Esophagus mucosa (tissue), 1 donor: ENCODE measurements at regions not wholly inside any gene's neighbourhood (a gene's known extent, or its start where the extent isn't known, plus 50 kb on each side); places are given as distances from the start of the nearest gene placed in this dataset.
A peak's percentile ranks its signal among the peaks of the same experiment; 100 is the strongest.

ENCODE experiments used
- ATAC-seq: fragments of 200-7000 bp; cut with Tn5 transposase; one replicate; pipeline ENCODE4 v1.9.1; 2020
- donor health status: DM: yes; HTN: yes; CAD: no.

DNA sequence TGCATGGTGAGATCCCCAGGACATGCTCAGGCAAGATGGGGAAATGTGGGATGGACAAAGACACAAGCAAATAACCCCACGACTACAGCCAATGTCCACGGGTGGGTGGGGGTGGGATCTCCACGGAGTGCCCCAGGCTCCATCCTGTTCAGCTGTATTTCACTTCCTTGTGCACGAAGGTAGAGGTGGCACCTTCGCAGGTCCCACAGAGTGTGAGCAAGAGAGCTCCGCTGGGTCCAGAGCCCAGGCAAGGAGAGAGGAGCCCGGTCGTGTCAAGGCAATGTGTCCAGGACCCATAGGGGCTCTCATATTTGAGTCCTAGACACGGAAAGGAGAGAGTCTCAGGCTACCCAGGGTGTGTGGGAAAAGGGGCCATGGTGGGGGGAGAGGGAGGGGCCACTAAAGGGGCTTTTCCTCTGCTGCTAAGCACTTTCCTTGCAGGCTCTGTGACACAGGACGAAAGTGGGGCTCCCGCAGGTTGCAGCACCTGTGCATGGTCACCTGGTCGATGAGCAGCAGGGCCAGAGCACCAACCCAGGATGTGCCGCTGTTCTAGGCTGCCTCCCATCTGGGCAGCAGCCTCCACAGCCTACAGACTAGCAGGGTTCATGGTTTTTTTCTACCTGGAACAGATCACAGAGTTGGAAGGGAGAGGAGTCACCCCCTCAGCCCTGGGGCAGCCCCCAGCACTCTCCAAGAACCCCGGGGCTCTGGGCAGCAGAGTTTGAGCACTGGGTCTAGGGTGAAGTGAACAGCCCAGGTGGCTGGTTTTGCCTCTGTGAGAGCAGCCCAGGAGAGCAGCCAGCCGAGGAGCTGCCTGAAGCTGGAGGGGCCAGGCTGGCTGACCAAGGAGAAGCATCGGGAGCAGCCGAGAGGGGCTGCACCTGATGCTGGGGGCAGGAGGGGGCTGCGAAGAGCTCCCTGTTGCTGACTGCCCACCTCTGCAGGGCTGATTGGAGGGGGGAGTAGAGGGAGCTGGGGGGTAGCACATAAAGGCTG lies 100.7 kb upstream of the MVB12B start:
- no peak for ATAC-seq

DNA sequence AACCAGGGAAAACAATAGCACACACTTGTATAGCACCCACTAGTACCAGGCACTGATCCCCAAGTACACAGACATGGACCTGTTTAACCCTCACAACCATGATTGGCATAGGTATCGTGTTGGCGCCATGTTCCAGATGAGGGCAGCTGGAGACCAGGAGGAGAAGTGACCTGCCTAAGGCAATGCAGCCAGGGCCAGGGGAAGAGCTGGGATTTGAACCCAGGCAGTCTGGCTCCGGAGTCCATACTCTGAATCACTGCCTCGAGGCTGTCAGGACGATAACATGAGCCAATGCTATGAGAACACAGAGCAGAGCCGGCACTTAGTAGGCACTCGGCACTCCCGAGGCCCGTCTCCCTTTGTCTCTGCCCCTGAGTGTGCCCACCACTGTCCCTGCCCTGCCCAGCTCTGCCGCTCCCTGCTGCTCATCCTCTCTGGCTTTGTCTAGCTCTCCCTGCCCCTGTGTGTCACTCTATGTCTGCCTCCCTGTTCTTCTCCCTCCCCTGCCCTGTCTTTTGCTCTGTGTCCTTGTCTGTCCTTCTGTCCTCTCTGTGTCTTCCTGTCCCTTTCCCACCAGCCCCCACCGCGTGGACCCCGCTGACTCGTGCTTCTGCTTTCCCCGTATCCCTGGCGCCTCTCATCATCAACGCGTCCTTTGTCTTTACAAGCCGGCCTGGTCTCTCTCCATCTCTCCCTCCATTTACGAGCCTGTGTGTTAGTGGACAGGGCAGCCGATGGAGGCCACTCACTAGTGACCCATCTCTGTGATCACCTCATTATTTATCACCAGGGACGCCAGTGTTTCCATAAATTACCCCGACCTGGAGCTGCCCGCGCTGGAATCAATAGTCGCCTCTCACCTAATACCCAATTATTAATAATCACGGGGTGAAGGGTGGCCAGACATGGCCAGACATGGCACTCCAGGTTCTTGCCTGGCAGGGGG lies 99.4 kb upstream of the MVB12B start:
- no peak for ATAC-seq

- ATAC-seq = no peak
These were observed 98.4 kb upstream of the MVB12B start for GRCh38 chr9:126228111-126228780.

DNA sequence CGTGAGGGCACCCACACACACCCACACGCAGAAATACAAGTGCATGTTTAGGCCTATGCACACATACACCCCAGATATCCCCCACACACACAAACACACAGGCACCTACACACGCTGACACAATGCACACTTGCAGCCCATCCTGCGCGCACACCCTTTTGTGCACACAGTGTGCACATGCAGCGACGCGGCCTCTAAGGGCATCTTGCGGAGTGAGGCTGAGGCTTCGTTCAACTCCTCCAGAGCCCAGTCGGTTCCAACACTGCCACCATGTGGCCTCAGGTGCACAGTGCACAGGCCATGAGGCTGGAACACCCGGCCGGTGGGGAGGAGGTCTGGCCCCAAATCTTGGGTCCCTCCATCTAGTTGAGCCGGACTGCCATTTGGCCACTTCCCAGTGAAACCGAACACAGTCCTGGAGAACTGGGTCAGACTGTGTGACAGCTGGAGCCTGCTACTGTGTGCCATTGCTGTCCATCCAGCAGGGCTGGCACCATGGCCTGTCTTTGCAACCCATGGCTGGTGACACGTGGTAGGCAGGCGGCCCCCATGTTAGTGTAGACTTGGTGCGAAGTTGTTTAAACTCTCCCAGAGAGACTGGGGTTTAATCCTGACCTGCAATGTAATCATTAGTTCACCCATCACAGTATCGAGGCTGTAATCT lies 97.7 kb upstream of the MVB12B start:
- peak; percentile 92 for ATAC-seq

DNA sequence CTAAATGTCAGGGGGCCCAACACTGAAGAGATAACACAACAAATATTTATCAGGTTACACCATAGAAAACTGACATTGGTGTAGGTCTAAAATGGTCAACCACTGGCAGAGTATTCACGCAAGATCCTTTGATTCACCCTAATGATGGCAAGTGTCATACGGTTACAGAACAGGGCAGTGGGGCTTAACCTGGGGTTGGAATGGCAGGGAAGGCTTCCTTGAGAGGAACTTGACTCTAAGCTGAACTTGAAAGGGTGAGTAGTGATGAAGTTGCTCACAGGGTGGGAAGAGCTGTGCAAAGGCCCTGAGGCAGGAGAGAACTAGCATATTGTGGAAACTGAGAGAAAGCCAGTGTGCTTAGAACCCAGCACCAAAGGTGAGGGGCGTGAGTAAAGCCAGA lies 97.1 kb upstream of the MVB12B start:
- ATAC-seq = no peak

DNA sequence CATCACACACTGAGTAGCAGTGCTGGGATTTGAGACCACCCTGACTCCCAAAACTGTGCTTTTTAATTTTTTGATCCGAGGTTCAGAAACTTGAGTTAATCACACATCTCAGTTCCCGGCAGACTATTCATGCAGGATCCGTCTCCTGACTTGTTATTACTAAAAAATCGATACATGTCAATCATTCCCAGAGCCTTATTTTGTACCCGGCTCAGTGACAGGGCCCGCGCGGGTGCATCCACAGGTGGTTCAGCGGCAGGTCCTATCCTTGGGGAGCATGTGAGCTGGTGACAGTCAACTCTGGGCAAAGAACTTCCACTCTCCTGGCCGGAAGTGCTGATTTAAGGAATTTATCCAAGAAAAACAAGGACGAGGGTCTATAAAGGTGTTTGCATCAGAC lies 95.9 kb upstream of the MVB12B start:
- no peak for ATAC-seq

GRCh38 chr9:126232461-126232860 lies 94.2 kb upstream of the MVB12B start:
- no peak for ATAC-seq

GRCh38 chr9:126233175-126233574 lies 93.5 kb upstream of the MVB12B start:
- ATAC-seq = no peak

DNA sequence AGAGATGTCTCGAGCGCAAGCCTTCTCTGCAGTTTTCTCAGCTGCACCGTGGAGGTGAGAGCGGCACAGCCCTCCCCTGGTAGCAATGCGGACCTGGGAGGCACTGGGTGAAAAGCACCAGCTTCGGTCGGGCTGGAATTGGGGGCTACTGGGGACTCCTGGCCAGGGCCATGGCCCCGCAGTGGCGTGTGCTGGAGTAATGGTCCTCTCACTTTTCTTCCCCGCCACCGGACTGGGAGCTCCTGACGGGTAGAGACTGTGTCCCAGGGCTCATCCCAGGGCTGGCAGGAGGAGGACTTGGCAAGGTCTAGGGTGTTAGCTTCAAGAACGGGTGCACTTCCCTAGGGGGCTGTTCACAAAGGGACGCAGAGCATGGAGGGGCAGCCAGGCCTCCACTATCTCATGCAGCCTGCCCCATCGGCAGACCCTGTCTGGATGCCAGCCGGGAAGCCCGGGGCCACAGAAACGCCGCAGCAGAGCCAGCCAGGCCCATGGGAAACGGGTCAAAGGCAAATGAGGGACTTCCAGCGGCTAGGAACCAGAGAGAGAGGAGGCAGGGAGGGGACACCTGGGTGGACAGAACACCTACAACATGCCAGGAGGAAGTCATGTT lies 92.6 kb upstream of the MVB12B start:
- ATAC-seq = no peak

- ATAC-seq = no peak
These were observed 91.8 kb upstream of the MVB12B start for GRCh38 chr9:126234681-126235335.

DNA sequence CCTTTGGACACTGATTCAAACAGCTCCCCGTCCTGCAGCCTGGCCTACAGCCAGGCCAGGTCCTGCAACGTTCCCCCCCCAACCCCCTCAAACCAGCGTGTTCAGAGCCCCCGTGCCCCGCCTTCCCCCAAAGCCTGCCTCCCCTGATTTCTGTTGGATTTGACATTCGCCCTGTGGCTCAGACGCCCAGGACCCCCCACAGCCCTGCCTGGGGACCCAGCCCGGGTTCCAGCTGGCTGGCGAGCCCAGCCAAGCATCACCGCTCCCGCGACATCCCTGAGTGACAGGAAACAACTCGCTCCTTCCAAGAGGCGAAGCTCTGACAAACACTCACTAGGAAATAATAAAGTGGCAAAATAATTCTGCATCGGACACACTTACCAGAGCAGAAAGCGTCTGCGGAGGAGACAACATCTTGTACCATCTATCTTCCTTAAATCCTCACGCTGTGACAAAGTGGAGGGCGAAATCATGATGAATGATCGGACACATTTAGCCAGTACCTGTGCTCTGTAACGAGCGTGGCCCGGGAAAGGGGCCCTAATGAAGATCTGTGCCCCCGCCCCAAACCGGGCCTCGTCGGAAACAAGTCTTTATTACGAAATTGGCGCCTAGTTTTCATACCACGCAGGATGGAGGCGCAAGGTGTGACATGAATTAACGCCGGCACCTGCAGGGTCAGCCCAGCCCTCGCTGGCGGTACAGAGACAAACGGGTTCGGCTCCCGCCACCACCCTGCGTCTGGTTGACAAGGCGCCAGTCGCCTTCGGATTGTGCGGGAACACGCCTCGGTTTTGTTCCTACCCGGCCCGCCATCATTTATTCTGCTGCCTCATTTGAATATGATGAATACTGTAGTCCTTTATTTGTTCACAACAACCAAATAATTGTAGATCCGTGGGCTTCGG lies 91.0 kb upstream of the MVB12B start:
- no peak for ATAC-seq

- ATAC-seq = no peak
These were observed 90.4 kb upstream of the MVB12B start for GRCh38 chr9:126236273-126236672.

- ATAC-seq = no peak
These were observed 88.2 kb upstream of the MVB12B start for GRCh38 chr9:126238415-126238814.

GRCh38 chr9:126239515-126239914 lies 87.1 kb upstream of the MVB12B start:
- no peak for ATAC-seq

- ATAC-seq = no peak
These were observed 85.8 kb upstream of the MVB12B start for GRCh38 chr9:126240835-126241234.

DNA sequence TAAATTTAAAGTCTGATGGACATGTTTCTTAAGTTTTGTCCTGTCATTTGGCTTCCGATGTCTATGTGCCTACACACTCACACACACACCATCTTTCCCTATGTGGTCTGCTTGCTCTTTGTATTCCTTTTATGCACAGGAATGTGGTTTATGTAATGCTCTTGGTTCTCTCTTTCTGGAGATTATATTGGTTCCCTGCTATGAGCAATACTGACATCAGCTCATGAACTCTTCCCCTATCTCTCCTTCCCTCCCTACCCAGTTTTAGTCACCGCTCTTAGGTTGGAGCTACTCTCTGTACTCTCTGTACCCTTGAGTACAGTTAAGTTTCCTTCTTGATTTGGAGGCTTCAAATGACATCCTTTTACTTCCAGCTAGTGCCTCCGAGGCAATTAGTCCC lies 77.9 kb upstream of the MVB12B start:
- ATAC-seq = peak; percentile 32

DNA sequence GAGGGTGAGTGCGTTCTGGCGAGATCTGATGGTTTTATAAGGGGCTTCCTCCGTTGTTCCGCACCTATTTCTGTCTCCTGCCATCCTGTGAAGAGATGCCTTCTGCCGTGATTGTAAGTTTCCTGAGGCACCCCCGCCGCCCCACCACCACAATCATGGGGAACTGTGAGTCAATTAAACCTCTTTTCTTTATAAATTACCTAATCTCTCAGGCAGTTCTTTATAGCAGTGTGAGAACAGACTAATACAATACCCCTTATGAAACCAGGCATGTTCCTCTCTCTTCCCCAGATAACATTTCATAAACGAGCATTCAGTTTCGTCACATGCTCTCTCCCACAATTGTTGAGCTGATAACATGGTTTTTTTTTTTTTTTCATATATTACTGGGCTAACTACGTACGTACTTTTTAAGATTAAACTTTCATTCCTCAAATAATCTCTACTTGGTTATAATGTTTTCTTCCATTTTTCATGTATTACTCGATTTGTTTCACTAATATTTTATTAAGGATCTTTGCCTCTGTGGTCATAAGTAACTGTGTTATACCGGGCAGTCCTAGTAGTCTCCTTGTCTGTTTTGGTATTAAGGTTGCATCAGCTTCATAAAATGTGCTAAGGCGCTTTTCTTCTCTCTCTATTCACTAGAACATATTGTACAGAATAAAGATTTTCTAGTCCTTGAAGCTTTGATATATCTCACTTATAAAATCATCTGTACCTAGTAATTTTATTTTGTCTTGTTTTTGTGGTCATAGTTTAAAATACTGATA lies 64.9 kb upstream of the MVB12B start:
- ATAC-seq = no peak

- ATAC-seq = no peak
These were observed 63.9 kb upstream of the MVB12B start for GRCh38 chr9:126262738-126263137.

- no peak for ATAC-seq
These were observed 56.1 kb upstream of the MVB12B start for GRCh38 chr9:126270556-126270955.
